ENCODE measurements at regions not wholly inside any gene's neighbourhood (a gene's known extent, or its start where the extent isn't known, plus 50 kb on each side); places are given as distances from the start of the nearest gene placed in this dataset.

GRCh38 chr1:157407367-157407766 is 144.9 kb downstream of the FCRL5 start:
- Histone ChIP-seq H3K4me3 (no peak overlapping the region), H3K27me3 (replicated peaks in 1 of 7) (no peaks in the 10 kb centered on the region), H3K27ac (no peak overlapping the region), H3K36me3 (no peaks in the 10 kb centered on the region), H3K9me3 (no peaks in the 10 kb centered on the region), H3K4me1 (peaks cover 8 to 25% (median 21%) of the 10 kb centered on the region in 6 donors)
- intact Hi-C loops (cut with DNase I; ENCODE audit: low total_unique reads) = no loop called here
- DNase-seq = no peak
- no peak for TF ChIP-seq POLR2AphosphoS5 (IDR thresholded peaks at IDR 0.05)
- no peak for TF ChIP-seq POLR2A (IDR thresholded peaks at IDR 0.05)
- no peak for TF ChIP-seq CTCF (IDR thresholded peaks at IDR 0.05 in 8 of 11, conservative IDR thresholded peaks at IDR 0.05 in 3 of 11)

DNA sequence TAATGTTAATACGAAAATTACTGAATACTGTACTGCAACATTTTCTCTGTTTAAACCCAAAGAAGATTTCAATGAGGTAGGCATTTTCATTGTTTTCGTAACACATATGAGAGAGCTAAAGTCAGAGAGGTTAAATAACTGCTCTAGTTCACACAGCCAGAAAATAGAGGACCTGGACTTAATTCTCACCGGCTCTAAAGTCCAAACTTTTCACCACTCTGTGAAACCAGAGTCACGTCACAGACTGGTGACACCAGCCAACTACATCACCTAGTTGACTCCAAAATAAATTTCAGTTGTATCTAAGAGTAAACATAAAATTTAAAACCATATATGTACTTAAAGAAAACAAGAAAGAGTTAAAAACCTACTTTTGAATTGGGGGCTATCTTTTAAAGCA is 146.7 kb downstream of the FCRL5 start:
- no peak for TF ChIP-seq POLR2AphosphoS5 (IDR thresholded peaks at IDR 0.05)
- no peak for TF ChIP-seq CTCF (IDR thresholded peaks at IDR 0.05 in 8 of 11, conservative IDR thresholded peaks at IDR 0.05 in 3 of 11)
- TF ChIP-seq POLR2A (IDR thresholded peaks at IDR 0.05) = no peak
- no peak for DNase-seq
- H3K27ac ChIP-seq = no peak overlapping the region
- peaks cover 0 to 5% (median 0%) of the 10 kb centered on the region in 7 donors for H3K27me3 ChIP-seq (replicated peaks in 1 of 7)
- H3K9me3 ChIP-seq = no peaks in the 10 kb centered on the region
- peaks cover 8 to 30% (median 22%) of the 10 kb centered on the region in 6 donors for H3K4me1 ChIP-seq
- no peaks in the 10 kb centered on the region for H3K36me3 ChIP-seq
- 91 to 95% (median 94%) methylated on average over 4 of the region's 4 CpGs for WGBS, 5 donors
- H3K4me3 ChIP-seq = no peak overlapping the region
- intact Hi-C loops (cut with DNase I; ENCODE audit: low total_unique reads) = no loop called here

DNA sequence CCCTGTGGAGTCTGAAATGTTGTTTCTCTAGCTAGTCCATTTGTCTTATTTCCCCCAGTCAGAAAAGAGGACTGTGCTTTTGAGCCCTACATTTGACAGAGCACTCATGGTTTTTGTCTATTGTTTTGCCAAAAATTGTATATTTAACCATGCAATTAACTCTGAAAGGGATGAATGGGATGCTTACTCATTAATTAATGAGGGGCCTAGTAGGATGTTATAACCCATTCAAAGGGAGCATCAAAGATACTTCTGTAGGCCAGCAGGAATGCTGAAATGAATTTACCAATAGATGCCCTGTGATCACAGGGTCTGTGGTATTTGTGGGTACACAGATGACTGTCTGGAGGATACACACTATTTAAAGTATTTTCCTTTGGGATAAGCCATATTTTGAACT is 147.7 kb downstream of the FCRL5 start:
- intact Hi-C loops (cut with DNase I; ENCODE audit: low total_unique reads) = no loop called here
- Histone ChIP-seq H3K36me3 (no peaks in the 10 kb centered on the region), H3K27ac (peak overlapping the region in 5 of 8 donors; percentile 74 to 88 (median 80)), H3K4me3 (no peak overlapping the region), H3K9me3 (no peaks in the 10 kb centered on the region), H3K27me3 (replicated peaks in 1 of 7) (peaks cover 0 to 6% (median 0%) of the 10 kb centered on the region in 7 donors), H3K4me1 (peaks cover 8 to 30% (median 22%) of the 10 kb centered on the region in 6 donors)
- TF ChIP-seq POLR2AphosphoS5 (IDR thresholded peaks at IDR 0.05) (no peak), CTCF (IDR thresholded peaks at IDR 0.05 in 8 of 11, conservative IDR thresholded peaks at IDR 0.05 in 3 of 11) (no peak)
- no peak for DNase-seq

DNA sequence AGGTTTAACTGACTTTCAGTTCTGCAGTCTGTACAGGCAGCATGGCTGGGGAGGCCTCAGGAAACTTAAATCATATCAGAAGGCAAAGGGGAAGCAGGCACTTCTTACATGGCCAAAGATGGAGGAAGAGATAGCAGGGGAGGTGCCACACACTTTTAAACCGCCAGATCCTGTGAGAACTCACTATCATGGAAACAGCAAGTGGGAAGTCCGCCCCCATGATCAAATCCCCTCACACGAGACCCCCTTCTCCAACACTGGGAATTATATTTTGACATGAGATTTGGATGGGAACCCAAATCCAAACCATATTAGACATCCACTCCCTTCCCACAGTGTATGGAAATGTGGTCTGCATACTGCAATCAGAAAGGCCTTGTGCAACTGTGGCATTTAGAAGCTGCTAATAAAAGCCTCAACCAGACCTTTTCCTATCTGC is 148.2 kb downstream of the FCRL5 start:
- intact Hi-C loops (cut with DNase I; ENCODE audit: low total_unique reads) = no loop called here
- Histone ChIP-seq H3K4me3 (no peak overlapping the region), H3K27ac (peak overlapping the region; percentile 48 to 88 (median 77)), H3K4me1 (peaks cover 8 to 30% (median 22%) of the 10 kb centered on the region in 6 donors), H3K27me3 (replicated peaks in 1 of 7) (peaks cover 0 to 6% (median 0%) of the 10 kb centered on the region in 7 donors), H3K36me3 (no peaks in the 10 kb centered on the region), H3K9me3 (no peaks in the 10 kb centered on the region)
- DNase-seq = no peak
- TF ChIP-seq POLR2A (IDR thresholded peaks at IDR 0.05) = no peak
- peak in 1 of 3 donors; percentile 64 for TF ChIP-seq POLR2AphosphoS5 (IDR thresholded peaks at IDR 0.05)
- no peak for TF ChIP-seq CTCF (IDR thresholded peaks at IDR 0.05 in 8 of 11, conservative IDR thresholded peaks at IDR 0.05 in 3 of 11)
- WGBS, 5 donors = 12 to 40% (median 29%) methylated on average over 3 of the region's 3 CpGs

Data from spleen (tissue), 11 donors.